ENCODE measurements at regions not wholly inside any gene's neighbourhood (a gene's known extent, or its start where the extent isn't known, plus 50 kb on each side); places are given as distances from the start of the nearest gene placed in this dataset.
A peak's percentile ranks its signal among the peaks of the same experiment; 100 is the strongest.

DNA sequence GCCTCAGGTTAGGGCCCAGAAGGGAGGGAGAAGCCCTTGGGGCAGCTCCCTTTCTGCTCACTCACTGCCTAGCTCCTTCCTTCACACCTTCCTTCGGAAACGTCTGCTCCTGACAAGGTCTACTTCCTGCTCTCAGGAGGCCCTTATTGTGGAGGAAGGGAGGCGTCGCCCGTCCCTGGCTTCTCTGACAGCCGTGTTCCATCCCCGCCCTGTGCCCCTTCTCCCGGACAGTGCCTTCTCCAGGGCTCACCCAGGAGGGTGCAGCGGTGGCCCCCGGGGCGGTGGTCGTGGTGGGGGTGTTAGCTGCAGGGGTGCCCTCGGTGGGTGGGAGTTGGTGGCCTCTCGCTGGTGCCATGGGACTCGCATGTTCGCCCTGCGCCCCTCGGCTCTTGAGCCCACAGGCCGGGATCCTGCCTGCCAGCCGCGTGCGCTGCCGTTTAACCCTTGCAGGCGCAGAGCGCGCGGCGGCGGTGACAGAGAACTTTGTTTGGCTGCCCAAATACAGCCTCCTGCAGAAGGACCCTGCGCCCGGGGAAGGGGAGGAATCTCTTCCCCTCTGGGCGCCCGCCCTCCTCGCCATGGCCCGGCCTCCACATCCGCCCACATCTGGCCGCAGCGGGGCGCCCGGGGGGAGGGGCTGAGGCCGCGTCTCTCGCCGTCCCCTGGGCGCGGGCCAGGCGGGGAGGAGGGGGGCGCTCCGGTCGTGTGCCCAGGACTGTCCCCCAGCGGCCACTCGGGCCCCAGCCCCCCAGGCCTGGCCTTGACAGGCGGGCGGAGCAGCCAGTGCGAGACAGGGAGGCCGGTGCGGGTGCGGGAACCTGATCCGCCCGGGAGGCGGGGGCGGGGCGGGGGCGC is 231.9 kb downstream of the SEC14L1 start (continued):
- TF ChIP-seq, protein P1, sequence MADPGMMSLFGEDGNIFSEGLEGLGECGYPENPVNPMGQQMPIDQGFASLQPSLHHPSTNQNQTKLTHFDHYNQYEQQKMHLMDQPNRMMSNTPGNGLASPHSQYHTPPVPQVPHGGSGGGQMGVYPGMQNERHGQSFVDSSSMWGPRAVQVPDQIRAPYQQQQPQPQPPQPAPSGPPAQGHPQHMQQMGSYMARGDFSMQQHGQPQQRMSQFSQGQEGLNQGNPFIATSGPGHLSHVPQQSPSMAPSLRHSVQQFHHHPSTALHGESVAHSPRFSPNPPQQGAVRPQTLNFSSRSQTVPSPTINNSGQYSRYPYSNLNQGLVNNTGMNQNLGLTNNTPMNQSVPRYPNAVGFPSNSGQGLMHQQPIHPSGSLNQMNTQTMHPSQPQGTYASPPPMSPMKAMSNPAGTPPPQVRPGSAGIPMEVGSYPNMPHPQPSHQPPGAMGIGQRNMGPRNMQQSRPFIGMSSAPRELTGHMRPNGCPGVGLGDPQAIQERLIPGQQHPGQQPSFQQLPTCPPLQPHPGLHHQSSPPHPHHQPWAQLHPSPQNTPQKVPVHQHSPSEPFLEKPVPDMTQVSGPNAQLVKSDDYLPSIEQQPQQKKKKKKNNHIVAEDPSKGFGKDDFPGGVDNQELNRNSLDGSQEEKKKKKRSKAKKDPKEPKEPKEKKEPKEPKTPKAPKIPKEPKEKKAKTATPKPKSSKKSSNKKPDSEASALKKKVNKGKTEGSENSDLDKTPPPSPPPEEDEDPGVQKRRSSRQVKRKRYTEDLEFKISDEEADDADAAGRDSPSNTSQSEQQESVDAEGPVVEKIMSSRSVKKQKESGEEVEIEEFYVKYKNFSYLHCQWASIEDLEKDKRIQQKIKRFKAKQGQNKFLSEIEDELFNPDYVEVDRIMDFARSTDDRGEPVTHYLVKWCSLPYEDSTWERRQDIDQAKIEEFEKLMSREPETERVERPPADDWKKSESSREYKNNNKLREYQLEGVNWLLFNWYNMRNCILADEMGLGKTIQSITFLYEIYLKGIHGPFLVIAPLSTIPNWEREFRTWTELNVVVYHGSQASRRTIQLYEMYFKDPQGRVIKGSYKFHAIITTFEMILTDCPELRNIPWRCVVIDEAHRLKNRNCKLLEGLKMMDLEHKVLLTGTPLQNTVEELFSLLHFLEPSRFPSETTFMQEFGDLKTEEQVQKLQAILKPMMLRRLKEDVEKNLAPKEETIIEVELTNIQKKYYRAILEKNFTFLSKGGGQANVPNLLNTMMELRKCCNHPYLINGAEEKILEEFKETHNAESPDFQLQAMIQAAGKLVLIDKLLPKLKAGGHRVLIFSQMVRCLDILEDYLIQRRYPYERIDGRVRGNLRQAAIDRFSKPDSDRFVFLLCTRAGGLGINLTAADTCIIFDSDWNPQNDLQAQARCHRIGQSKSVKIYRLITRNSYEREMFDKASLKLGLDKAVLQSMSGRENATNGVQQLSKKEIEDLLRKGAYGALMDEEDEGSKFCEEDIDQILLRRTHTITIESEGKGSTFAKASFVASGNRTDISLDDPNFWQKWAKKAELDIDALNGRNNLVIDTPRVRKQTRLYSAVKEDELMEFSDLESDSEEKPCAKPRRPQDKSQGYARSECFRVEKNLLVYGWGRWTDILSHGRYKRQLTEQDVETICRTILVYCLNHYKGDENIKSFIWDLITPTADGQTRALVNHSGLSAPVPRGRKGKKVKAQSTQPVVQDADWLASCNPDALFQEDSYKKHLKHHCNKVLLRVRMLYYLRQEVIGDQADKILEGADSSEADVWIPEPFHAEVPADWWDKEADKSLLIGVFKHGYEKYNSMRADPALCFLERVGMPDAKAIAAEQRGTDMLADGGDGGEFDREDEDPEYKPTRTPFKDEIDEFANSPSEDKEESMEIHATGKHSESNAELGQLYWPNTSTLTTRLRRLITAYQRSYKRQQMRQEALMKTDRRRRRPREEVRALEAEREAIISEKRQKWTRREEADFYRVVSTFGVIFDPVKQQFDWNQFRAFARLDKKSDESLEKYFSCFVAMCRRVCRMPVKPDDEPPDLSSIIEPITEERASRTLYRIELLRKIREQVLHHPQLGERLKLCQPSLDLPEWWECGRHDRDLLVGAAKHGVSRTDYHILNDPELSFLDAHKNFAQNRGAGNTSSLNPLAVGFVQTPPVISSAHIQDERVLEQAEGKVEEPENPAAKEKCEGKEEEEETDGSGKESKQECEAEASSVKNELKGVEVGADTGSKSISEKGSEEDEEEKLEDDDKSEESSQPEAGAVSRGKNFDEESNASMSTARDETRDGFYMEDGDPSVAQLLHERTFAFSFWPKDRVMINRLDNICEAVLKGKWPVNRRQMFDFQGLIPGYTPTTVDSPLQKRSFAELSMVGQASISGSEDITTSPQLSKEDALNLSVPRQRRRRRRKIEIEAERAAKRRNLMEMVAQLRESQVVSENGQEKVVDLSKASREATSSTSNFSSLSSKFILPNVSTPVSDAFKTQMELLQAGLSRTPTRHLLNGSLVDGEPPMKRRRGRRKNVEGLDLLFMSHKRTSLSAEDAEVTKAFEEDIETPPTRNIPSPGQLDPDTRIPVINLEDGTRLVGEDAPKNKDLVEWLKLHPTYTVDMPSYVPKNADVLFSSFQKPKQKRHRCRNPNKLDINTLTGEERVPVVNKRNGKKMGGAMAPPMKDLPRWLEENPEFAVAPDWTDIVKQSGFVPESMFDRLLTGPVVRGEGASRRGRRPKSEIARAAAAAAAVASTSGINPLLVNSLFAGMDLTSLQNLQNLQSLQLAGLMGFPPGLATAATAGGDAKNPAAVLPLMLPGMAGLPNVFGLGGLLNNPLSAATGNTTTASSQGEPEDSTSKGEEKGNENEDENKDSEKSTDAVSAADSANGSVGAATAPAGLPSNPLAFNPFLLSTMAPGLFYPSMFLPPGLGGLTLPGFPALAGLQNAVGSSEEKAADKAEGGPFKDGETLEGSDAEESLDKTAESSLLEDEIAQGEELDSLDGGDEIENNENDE (IDR thresholded peaks at IDR 0.05; ENCODE audit: insufficient replicate concordance, low read length): no peak
- TF ChIP-seq HDAC2 (IDR thresholded peaks at IDR 0.05; ENCODE audit: borderline replicate concordance in 1 of 2, low read depth in 2 of 2, low read length in 2 of 2) (peak in 1 of 2 experiments; percentile 74; a peak in 2 of 4 replicates), RNF2 (IDR thresholded peaks at IDR 0.05; ENCODE audit: borderline replicate concordance, low read depth, low read length, missing control alignments, poor library complexity, severe bottlenecking) (no peak), RBBP5 (IDR thresholded peaks at IDR 0.05; ENCODE audit: borderline replicate concordance, low read depth, low read length) (no peak), MAFK (IDR thresholded peaks at IDR 0.05; ENCODE audit: low read depth, low read length) (no peak), SP1 (IDR thresholded peaks at IDR 0.05; ENCODE audit: low read depth, low read length) (peak; percentile 50; the same call in 1 of the 2 replicates), EGR1 (IDR thresholded peaks at IDR 0.05; ENCODE audit: borderline replicate concordance, low read depth, low read length) (peak; percentile 77; the same call in 1 of the 2 replicates), CREB1 (IDR thresholded peaks at IDR 0.05) (0 out of 2 replicates have a peak, but pooled peaks have one; percentile 27), RFX5 (IDR thresholded peaks at IDR 0.05; ENCODE audit: borderline replicate concordance, low read depth, low read length) (no peak)
